Endothelial cell of umbilical vein (primary cell): ENCODE measurements at regions not wholly inside any gene's neighbourhood (a gene's known extent, or its start where the extent isn't known, plus 50 kb on each side); places are given as distances from the start of the nearest gene placed in this dataset.

Experiments used
- BruUV-seq: library from RNA; stranded (reverse); fragments of 400-500 nt; replicated peaks from 2 replicates; lab custom pipeline; 2021; lab: Mats Ljungman, UMichigan
- CTCF ChIA-PET: fragments of 300-600, 350-600 bp; sonication (Branson Sonifier 250); formaldehyde crosslinking; loops from one replicate; lab custom pipeline; 2021; ENCODE audit warnings: antibody characterized with exemption, inconsistent platforms; lab: Charles Lee
- POLR2A ChIA-PET: fragments of 300-600, 350-600 bp; sonication (Branson Sonifier 250); formaldehyde crosslinking; loops from one replicate; lab custom pipeline; 2021; ENCODE audit warnings: antibody characterized with exemption, inconsistent platforms; lab: Charles Lee
- DNase-seq: peaks from one replicate; pipeline ENCODE4 v3.0.0-alpha.2; 2011; ENCODE audit warnings: low read depth, low spot score
- FAIRE-seq: peaks from 2 replicates; lab custom pipeline; 2011; peaks lifted over from hg19 to GRCh38; lab: Jason Lieb, UNC
- H2AFZ ChIP-seq: 2 replicates; pipeline ENCODE4 v1.6.0; 2012; ENCODE audit warnings: low read depth, low read length, control low read depth, inconsistent platforms
- H3K27ac ChIP-seq: 2 replicates; pipeline ENCODE4 v1.5.1; 2011; ENCODE audit warnings: low read depth, mild to moderate bottlenecking, control low read depth, low read length, moderate library complexity; ENCODE audit not compliant: insufficient read depth
- H3K27me3 ChIP-seq, 2 experiments: 2 replicates each; pipeline versions ENCODE4 v1.6.0 to v1.6.1; 2011; ENCODE audit warnings: low read length in 2 of 2, mixed read lengths in 1 of 2; ENCODE audit not compliant: control insufficient read depth in 2 of 2, insufficient read depth in 2 of 2
- H3K36me3 ChIP-seq, 2 experiments: 2 replicates in 1 of 2; 3 replicates in 1 of 2; pipeline ENCODE4 v1.5.1; 2011; ENCODE audit warnings: low read length in 2 of 2, mild to moderate bottlenecking in 1 of 2, moderate library complexity in 1 of 2; ENCODE audit not compliant: control insufficient read depth in 2 of 2, insufficient read depth in 2 of 2; ENCODE audit errors: extremely low read depth in 1 of 2
- H3K4me1 ChIP-seq: 3 replicates; pipeline ENCODE4 v1.5.1; 2011; ENCODE audit warnings: mild to moderate bottlenecking, low read length; ENCODE audit not compliant: control insufficient read depth, insufficient read depth; ENCODE audit errors: extremely low read depth
- H3K4me2 ChIP-seq: 2 replicates; pipeline ENCODE4 v1.6.1; 2011; ENCODE audit warnings: low read length, control low read depth, mixed read lengths; ENCODE audit not compliant: insufficient read depth
- H3K4me3 ChIP-seq, 3 experiments: fragments of 200-600 bp in 1 of 3; sonication (generic), shearing (Covaris generic) in 1 of 3; replicated peaks in 1 of 3; 2 replicates each; pipeline ENCODE4 v1.5.1; 2011 to 2016; ENCODE audit warnings: control low read depth in 3 of 3, low read length in 3 of 3, mild to moderate bottlenecking in 2 of 3, inconsistent platforms in 1 of 3, low read depth in 1 of 3, moderate library complexity in 1 of 3; ENCODE audit not compliant: insufficient read depth in 1 of 3
- H3K79me2 ChIP-seq: 2 replicates; pipeline ENCODE4 v1.6.0; 2012; ENCODE audit warnings: low read length, inconsistent platforms; ENCODE audit not compliant: control insufficient read depth, insufficient read depth
- H3K9ac ChIP-seq: replicated peaks from 2 replicates; pipeline ENCODE3; 2011; ENCODE audit warnings: low read length, control low read depth; ENCODE audit not compliant: insufficient read depth; ENCODE audit errors: extremely low read depth
- H3K9me1 ChIP-seq: replicated peaks from 3 replicates; pipeline ENCODE4 v1.6.0; 2011; ENCODE audit warnings: mild to moderate bottlenecking, low read length; ENCODE audit not compliant: control insufficient read depth, insufficient read depth; ENCODE audit errors: extremely low read depth
- H3K9me3 ChIP-seq: replicated peaks from 2 replicates; pipeline ENCODE4 v1.5.1; 2012; ENCODE audit warnings: low read length, inconsistent platforms; ENCODE audit not compliant: control insufficient read depth, insufficient read depth
- H4K20me1 ChIP-seq: replicated peaks from 2 replicates; pipeline ENCODE3; 2011; ENCODE audit warnings: mild to moderate bottlenecking, low read length; ENCODE audit not compliant: control insufficient read depth, insufficient read depth; ENCODE audit errors: extremely low read depth
- EZH2 ChIP-seq: IDR thresholded peaks from 2 replicates; pipeline ENCODE4 v1.6.1; 2012; ENCODE audit warnings: borderline replicate concordance, low read depth, mild to moderate bottlenecking, moderate library complexity, low read length, inconsistent platforms; ENCODE audit not compliant: severe bottlenecking
- FOS ChIP-seq: IDR thresholded peaks from 2 replicates; pipeline ENCODE4 v1.6.1; 2011; ENCODE audit warnings: mild to moderate bottlenecking, low read length, moderate library complexity, borderline replicate concordance; ENCODE audit not compliant: insufficient read depth
- GATA2 ChIP-seq: IDR thresholded peaks from 2 replicates; pipeline ENCODE4 v1.7.0; 2011; ENCODE audit warnings: low read depth, mild to moderate bottlenecking, moderate library complexity, mixed read lengths, low read length; ENCODE audit not compliant: insufficient read length, insufficient read depth
- JUN ChIP-seq: IDR thresholded peaks from 2 replicates; pipeline ENCODE4 v1.6.1; 2011; ENCODE audit warnings: borderline replicate concordance, low read depth; ENCODE audit not compliant: insufficient read length, insufficient read depth
- MYC ChIP-seq: IDR thresholded peaks from one replicate; pipeline ENCODE4 v1.6.1; 2011; ENCODE audit warnings: mild to moderate bottlenecking, low read depth, low read length
- POLR2A ChIP-seq: IDR thresholded peaks from 2 replicates; pipeline ENCODE4 v1.6.1; 2012; ENCODE audit warnings: low read depth, mild to moderate bottlenecking, control low read depth, low read length
- POLR2AphosphoS5 ChIP-seq: IDR thresholded peaks from 2 replicates; pipeline ENCODE4 v1.6.1; 2012; ENCODE audit warnings: low read depth, mild to moderate bottlenecking, control low read depth, low read length, moderate library complexity; ENCODE audit not compliant: insufficient read depth
- dilution Hi-C: fragments of 300-500 bp; cut with MboI; formaldehyde crosslinking; loops from one replicate; pipeline ENCODE4 v1.15.0; 2019; ENCODE audit warnings: low sequenced_read_pairs; ENCODE audit not compliant: extremely low pct_ligation_motif_present
- intact Hi-C: fragments of 100-400 bp; cut with micrococcal nuclease; formaldehyde crosslinking; loops from one replicate; pipeline ENCODE4 v1.10.0; 2022
- TF ChIP-seq, protein P1 (sequence below), 2 donors: IDR thresholded peaks; 1 replicate in 1 of 2; 2 replicates in 1 of 2; pipeline ENCODE4 v1.5.1; 2011; ENCODE audit warnings: low read length in 2 of 2, mild to moderate bottlenecking in 2 of 2, moderate library complexity in 2 of 2, control low read depth in 1 of 2, inconsistent platforms in 1 of 2, low read depth in 1 of 2; ENCODE audit not compliant: insufficient read depth in 1 of 2; ENCODE audit errors: extremely low read depth in 1 of 2
- TF ChIP-seq, protein P2 (sequence below): IDR thresholded peaks from 2 replicates; pipeline ENCODE4 v1.6.1; 2011; ENCODE audit not compliant: insufficient read depth, insufficient read length

GRCh38 chr15:87648278-87648677 lies 608.3 kb downstream of the NTRK3 start:
- no peak overlapping the region for H3K4me3 ChIP-seq
- H3K4me2 ChIP-seq = no peak overlapping the region
- CTCF ChIA-PET = no interaction called here
- no peak overlapping the region for H3K9ac ChIP-seq
- H4K20me1 ChIP-seq = no peaks in the 10 kb centered on the region
- no peak for TF ChIP-seq MYC
- TF ChIP-seq, protein P1, sequence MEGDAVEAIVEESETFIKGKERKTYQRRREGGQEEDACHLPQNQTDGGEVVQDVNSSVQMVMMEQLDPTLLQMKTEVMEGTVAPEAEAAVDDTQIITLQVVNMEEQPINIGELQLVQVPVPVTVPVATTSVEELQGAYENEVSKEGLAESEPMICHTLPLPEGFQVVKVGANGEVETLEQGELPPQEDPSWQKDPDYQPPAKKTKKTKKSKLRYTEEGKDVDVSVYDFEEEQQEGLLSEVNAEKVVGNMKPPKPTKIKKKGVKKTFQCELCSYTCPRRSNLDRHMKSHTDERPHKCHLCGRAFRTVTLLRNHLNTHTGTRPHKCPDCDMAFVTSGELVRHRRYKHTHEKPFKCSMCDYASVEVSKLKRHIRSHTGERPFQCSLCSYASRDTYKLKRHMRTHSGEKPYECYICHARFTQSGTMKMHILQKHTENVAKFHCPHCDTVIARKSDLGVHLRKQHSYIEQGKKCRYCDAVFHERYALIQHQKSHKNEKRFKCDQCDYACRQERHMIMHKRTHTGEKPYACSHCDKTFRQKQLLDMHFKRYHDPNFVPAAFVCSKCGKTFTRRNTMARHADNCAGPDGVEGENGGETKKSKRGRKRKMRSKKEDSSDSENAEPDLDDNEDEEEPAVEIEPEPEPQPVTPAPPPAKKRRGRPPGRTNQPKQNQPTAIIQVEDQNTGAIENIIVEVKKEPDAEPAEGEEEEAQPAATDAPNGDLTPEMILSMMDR (IDR thresholded peaks at IDR 0.05; ENCODE audit: extremely low read depth in 1 of 2, insufficient read depth in 1 of 2, low read depth in 1 of 2, low read length in 2 of 2) = no peak
- TF ChIP-seq, protein P2, sequence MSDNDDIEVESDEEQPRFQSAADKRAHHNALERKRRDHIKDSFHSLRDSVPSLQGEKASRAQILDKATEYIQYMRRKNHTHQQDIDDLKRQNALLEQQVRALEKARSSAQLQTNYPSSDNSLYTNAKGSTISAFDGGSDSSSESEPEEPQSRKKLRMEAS = no peak
- TF ChIP-seq FOS = no peak
- no peak for TF ChIP-seq JUN
- no peak for TF ChIP-seq POLR2A
- TF ChIP-seq GATA2 = no peak
- no peak for TF ChIP-seq EZH2
- TF ChIP-seq POLR2AphosphoS5 = no peak
- H3K9me1 ChIP-seq = no peaks in the 10 kb centered on the region
- H3K27ac ChIP-seq = no peak overlapping the region
- FAIRE-seq (no peak), DNase-seq (no peak)
- peaks cover 1% of the 10 kb centered on the region for H3K9me3 ChIP-seq
- no peak overlapping the region for H2AFZ ChIP-seq
- POLR2A ChIA-PET = no interaction called here
- no peaks in the 10 kb centered on the region for H3K36me3 ChIP-seq
- intact Hi-C loops (no loop called here), dilution Hi-C loops (no loop called here)
- no peaks in the 10 kb centered on the region for H3K79me2 ChIP-seq
- H3K27me3 ChIP-seq = no peaks in the 10 kb centered on the region
- H3K4me1 ChIP-seq = no peaks in the 10 kb centered on the region
- BruUV-seq = no TSS peak
